Progenitor cell of endocrine pancreas (in vitro differentiated cells): ENCODE measurements at regions not wholly inside any gene's neighbourhood (a gene's known extent, or its start where the extent isn't known, plus 50 kb on each side); places are given as distances from the start of the nearest gene placed in this dataset.

ENCODE experiments used
- DNase-seq: peaks from one replicate; pipeline ENCODE4 v3.0.0; 2021; ENCODE audit warnings: low spot score; ENCODE audit not compliant: unreplicated experiment
- H3K27ac Mint-ChIP-seq: 2 replicates; pipeline ENCODE4 v1.8.0; 2021; ENCODE audit warnings: mild to moderate bottlenecking, moderate library complexity, mixed read lengths
- H3K27me3 Mint-ChIP-seq: 2 replicates; pipeline ENCODE4 v1.8.0; 2021; ENCODE audit warnings: mixed read lengths
- H3K36me3 Mint-ChIP-seq: 2 replicates; pipeline ENCODE4 v1.8.0; 2022; ENCODE audit warnings: mixed read lengths; ENCODE audit not compliant: insufficient read depth
- H3K4me1 Mint-ChIP-seq: 2 replicates; pipeline ENCODE4 v1.8.0; 2021; ENCODE audit warnings: low read depth, mixed read lengths
- H3K4me3 Mint-ChIP-seq: 2 replicates; pipeline ENCODE4 v1.8.0; 2021; ENCODE audit warnings: low read depth, mild to moderate bottlenecking, moderate library complexity, mixed read lengths
- H3K9me3 Mint-ChIP-seq: 2 replicates; pipeline ENCODE4 v1.8.0; 2021; ENCODE audit warnings: low read depth, mixed read lengths
- CTCF ChIP-seq: fragments of 200-600 bp; sonication (generic); IDR thresholded peaks from one replicate; pipeline ENCODE4 v1.5.0; 2021; ENCODE audit warnings: antibody characterized with exemption, mild to moderate bottlenecking; ENCODE audit not compliant: unreplicated experiment

GRCh38 chr20:11124849-11125505, 451.2 kb upstream of the JAG1 start:
- Mint-ChIP-seq H3K27ac (no peak overlapping the region), H3K36me3 (no peaks in the 10 kb centered on the region)

GRCh38 chr20:11128220-11128718, 454.5 kb upstream of the JAG1 start:
- H3K27ac Mint-ChIP-seq: no peak overlapping the region
- peaks cover 5% of the 10 kb centered on the region for H3K27me3 Mint-ChIP-seq
- no peak for DNase-seq
- TF ChIP-seq CTCF: no peak
- peaks cover 6% of the 10 kb centered on the region for H3K4me1 Mint-ChIP-seq
- H3K36me3 Mint-ChIP-seq: no peaks in the 10 kb centered on the region
- no peaks in the 10 kb centered on the region for H3K9me3 Mint-ChIP-seq
- H3K4me3 Mint-ChIP-seq: no peak overlapping the region

More at GRCh38 chr20:11124849-11125505, 451.2 kb upstream of the JAG1 start:
- peaks cover 5% of the 10 kb centered on the region for H3K27me3 Mint-ChIP-seq
- no peaks in the 10 kb centered on the region for H3K4me1 Mint-ChIP-seq
- no peak overlapping the region for H3K4me3 Mint-ChIP-seq
- H3K9me3 Mint-ChIP-seq: no peaks in the 10 kb centered on the region
- DNase-seq: no peak
- no peak for TF ChIP-seq CTCF

- Mint-ChIP-seq H3K36me3 (no peaks in the 10 kb centered on the region), H3K9me3 (no peaks in the 10 kb centered on the region), H3K4me1 (peaks cover 9% of the 10 kb centered on the region), H3K4me3 (no peak overlapping the region), H3K27me3 (peaks cover 5% of the 10 kb centered on the region), H3K27ac (no peak overlapping the region)
- no peak for TF ChIP-seq CTCF
- DNase-seq: no peak
Observed at GRCh38 chr20:11128721-11129120, 454.9 kb upstream of the JAG1 start.

GRCh38 chr20:11130554-11131166, 456.9 kb upstream of the JAG1 start:
- H3K36me3 Mint-ChIP-seq: no peaks in the 10 kb centered on the region
- no peak overlapping the region for H3K27ac Mint-ChIP-seq
- no peak overlapping the region for H3K4me3 Mint-ChIP-seq
- no peaks in the 10 kb centered on the region for H3K27me3 Mint-ChIP-seq
- H3K4me1 Mint-ChIP-seq: peaks cover 14% of the 10 kb centered on the region
- no peaks in the 10 kb centered on the region for H3K9me3 Mint-ChIP-seq
- DNase-seq: no peak
- no peak for TF ChIP-seq CTCF

- H3K27me3 Mint-ChIP-seq: no peaks in the 10 kb centered on the region
- H3K27ac Mint-ChIP-seq: no peak overlapping the region
- peaks cover 14% of the 10 kb centered on the region for H3K4me1 Mint-ChIP-seq
- no peak overlapping the region for H3K4me3 Mint-ChIP-seq
- no peaks in the 10 kb centered on the region for H3K9me3 Mint-ChIP-seq
- no peaks in the 10 kb centered on the region for H3K36me3 Mint-ChIP-seq
- TF ChIP-seq CTCF: no peak
- DNase-seq: no peak
Observed at GRCh38 chr20:11132819-11133415, 459.1 kb upstream of the JAG1 start.
